ENCODE measurements at regions not wholly inside any gene's neighbourhood (a gene's known extent, or its start where the extent isn't known, plus 50 kb on each side); places are given as distances from the start of the nearest gene placed in this dataset.

- POLR2A ChIA-PET: no interaction called here
- TF ChIP-seq, protein P1, sequence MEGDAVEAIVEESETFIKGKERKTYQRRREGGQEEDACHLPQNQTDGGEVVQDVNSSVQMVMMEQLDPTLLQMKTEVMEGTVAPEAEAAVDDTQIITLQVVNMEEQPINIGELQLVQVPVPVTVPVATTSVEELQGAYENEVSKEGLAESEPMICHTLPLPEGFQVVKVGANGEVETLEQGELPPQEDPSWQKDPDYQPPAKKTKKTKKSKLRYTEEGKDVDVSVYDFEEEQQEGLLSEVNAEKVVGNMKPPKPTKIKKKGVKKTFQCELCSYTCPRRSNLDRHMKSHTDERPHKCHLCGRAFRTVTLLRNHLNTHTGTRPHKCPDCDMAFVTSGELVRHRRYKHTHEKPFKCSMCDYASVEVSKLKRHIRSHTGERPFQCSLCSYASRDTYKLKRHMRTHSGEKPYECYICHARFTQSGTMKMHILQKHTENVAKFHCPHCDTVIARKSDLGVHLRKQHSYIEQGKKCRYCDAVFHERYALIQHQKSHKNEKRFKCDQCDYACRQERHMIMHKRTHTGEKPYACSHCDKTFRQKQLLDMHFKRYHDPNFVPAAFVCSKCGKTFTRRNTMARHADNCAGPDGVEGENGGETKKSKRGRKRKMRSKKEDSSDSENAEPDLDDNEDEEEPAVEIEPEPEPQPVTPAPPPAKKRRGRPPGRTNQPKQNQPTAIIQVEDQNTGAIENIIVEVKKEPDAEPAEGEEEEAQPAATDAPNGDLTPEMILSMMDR (IDR thresholded peaks at IDR 0.05 in 2 of 3, conservative IDR thresholded peaks at IDR 0.05 in 1 of 3; ENCODE audit: borderline replicate concordance in 1 of 3, insufficient read depth in 1 of 3, low read depth in 2 of 3, low read length in 2 of 3): no peak
- TF ChIP-seq EGR1 (IDR thresholded peaks at IDR 0.05; ENCODE audit: low read depth) (no peak), ZNF274 (IDR thresholded peaks at IDR 0.05; ENCODE audit: low read depth, low read length) (no peak), SP1 (IDR thresholded peaks at IDR 0.05; ENCODE audit: low read depth) (no peak), JUND (IDR thresholded peaks at IDR 0.05) (no peak), FOSL1 (IDR thresholded peaks at IDR 0.05; ENCODE audit: low read depth) (no peak), ELF1 (IDR thresholded peaks at IDR 0.05; ENCODE audit: borderline replicate concordance, low read depth) (no peak), SIN3A (IDR thresholded peaks at IDR 0.05; ENCODE audit: low read depth) (no peak), SRF (IDR thresholded peaks at IDR 0.05; ENCODE audit: low read depth) (no peak), TCF7L2 (IDR thresholded peaks at IDR 0.05; ENCODE audit: borderline replicate concordance, extremely low read depth, insufficient read depth, insufficient read length) (no peak), CBX3 (IDR thresholded peaks at IDR 0.05; ENCODE audit: low read depth) (no peak), ATF3 (IDR thresholded peaks at IDR 0.05) (no peak), ZBTB33 (IDR thresholded peaks at IDR 0.05; ENCODE audit: extremely low read depth, insufficient replicate concordance, low read length) (no peak), ZFX (IDR thresholded peaks at IDR 0.05) (no peak), EZH2 (IDR thresholded peaks at IDR 0.05) (no peak)
- BruUV-seq (replicated peaks): no TSS peak
- Histone ChIP-seq H3K4me2 (ENCODE audit: low read length) (no peak overlapping the region), H3K4me3 (replicated peaks in 1 of 2; ENCODE audit: low read depth in 1 of 2, low read length in 2 of 2) (no peak overlapping the region), H3K9ac (ENCODE audit: low read length) (no peak overlapping the region), H3K9me3 (ENCODE audit: control insufficient read depth in 1 of 2, insufficient read depth in 1 of 2, low read depth in 1 of 2, low read length in 2 of 2) (no peaks in the 10 kb centered on the region), H2AFZ (ENCODE audit: low read depth, low read length, poor library complexity, severe bottlenecking) (no peak overlapping the region), H3K4me1 (ENCODE audit: control insufficient read depth in 1 of 2, insufficient read depth in 2 of 2, low read length in 2 of 2) (no peaks in the 10 kb centered on the region), H4K20me1 (ENCODE audit: insufficient read depth) (no peaks in the 10 kb centered on the region), H3K27me3 (ENCODE audit: insufficient read depth, low read length) (no peaks in the 10 kb centered on the region), H3K79me2 (ENCODE audit: insufficient read depth, low read length) (no peaks in the 10 kb centered on the region), H3K27ac (ENCODE audit: low read depth, low read length) (no peak overlapping the region), H3K9me2 (ENCODE audit: insufficient read depth) (no peaks in the 10 kb centered on the region), H3K36me3 (ENCODE audit: control insufficient read depth in 1 of 2, insufficient read depth in 2 of 2, low read length in 2 of 2) (no peaks in the 10 kb centered on the region)
- no peak for ATAC-seq
- RAD21 ChIA-PET (ENCODE audit: low non-redundant PET in 1 of 2, low total read pairs in 2 of 2, uncharacterized antibody in 2 of 2, unreplicated experiment in 2 of 2): no interaction called here
- intact Hi-C loops (cut with micrococcal nuclease): no loop called here
- CTCF ChIA-PET: no interaction called here
- DNase-seq (ENCODE audit: low read depth, low spot score): no peak
Measured at GRCh38 chr3:125670945-125671344, 75.6 kb upstream of the OSBPL11 start.
